GM23338 (cell line): ENCODE measurements at regions not wholly inside any gene's neighbourhood (a gene's known extent, or its start where the extent isn't known, plus 50 kb on each side); places are given as distances from the start of the nearest gene placed in this dataset.

Experiments used
- ATAC-seq: fragments of 200-7000 bp; cut with Tn5 transposase; 3 replicates; pipeline ENCODE4 v1.9.1; 2020
- DNase-seq: peaks from one replicate; pipeline ENCODE4 v3.0.0-alpha.2; 2015; ENCODE audit warnings: low spot score
- H2AFZ ChIP-seq: fragments of 200-600 bp; sonication (generic); 2 replicates; pipeline ENCODE4 v1.8.0; 2016; ENCODE audit warnings: antibody characterized with exemption, mild to moderate bottlenecking, moderate library complexity
- H3F3A ChIP-seq: fragments of 200-600 bp; sonication (generic); replicated peaks from 2 replicates; pipeline ENCODE4 v1.8.0; 2017; ENCODE audit warnings: antibody characterized with exemption, mixed run types, low read depth
- H3K27ac ChIP-seq: fragments of 200-600 bp; sonication (generic); 2 replicates; pipeline ENCODE4 v1.6.1; 2016; ENCODE audit warnings: low read depth
- H3K27me3 ChIP-seq: fragments of 200-600 bp; sonication (generic); 2 replicates; pipeline ENCODE4 v1.8.0; 2016; ENCODE audit warnings: mild to moderate bottlenecking, mixed run types, moderate library complexity; ENCODE audit not compliant: insufficient read depth
- H3K36me3 ChIP-seq: fragments of 200-600 bp; sonication (generic); 2 replicates; pipeline ENCODE4 v1.8.0; 2016; ENCODE audit warnings: mild to moderate bottlenecking; ENCODE audit not compliant: insufficient read depth
- H3K4me1 ChIP-seq: fragments of 200-600 bp; sonication (generic); 2 replicates; pipeline ENCODE4 v1.8.0; 2016; ENCODE audit warnings: mild to moderate bottlenecking, moderate library complexity; ENCODE audit not compliant: insufficient read depth
- H3K4me2 ChIP-seq: fragments of 200-600 bp; sonication (generic); 2 replicates; pipeline ENCODE4 v1.7.1; 2017; ENCODE audit warnings: mixed run types
- H3K4me3 ChIP-seq: fragments of 200-600 bp; sonication (generic); 2 replicates; pipeline ENCODE4 v1.6.1; 2016; ENCODE audit warnings: mixed run types
- H3K79me2 ChIP-seq: fragments of 200-600 bp; sonication (generic); replicated peaks from 2 replicates; pipeline ENCODE4 v1.8.0; 2017; ENCODE audit warnings: mild to moderate bottlenecking; ENCODE audit not compliant: insufficient read depth
- H3K9me2 ChIP-seq: fragments of 200-600 bp; sonication (generic); 2 replicates; pipeline ENCODE4 v1.8.0; 2017; ENCODE audit not compliant: insufficient read depth
- H4K20me1 ChIP-seq: fragments of 200-600 bp; sonication (generic); replicated peaks from 2 replicates; pipeline ENCODE4 v1.8.0; 2017; ENCODE audit warnings: mild to moderate bottlenecking; ENCODE audit not compliant: insufficient read depth
- H3K27ac Mint-ChIP-seq: 2 replicates; pipeline ENCODE4 v1.8.0; 2020; ENCODE audit warnings: inconsistent platforms, mild to moderate bottlenecking, moderate library complexity, mixed read lengths
- H3K27me3 Mint-ChIP-seq: 3 replicates; pipeline ENCODE4 v1.8.0; 2022; ENCODE audit warnings: low read depth, mild to moderate bottlenecking, moderate library complexity, mixed read lengths, inconsistent platforms; ENCODE audit not compliant: insufficient read depth, poor library complexity
- H3K36me3 Mint-ChIP-seq: 3 replicates; pipeline ENCODE4 v1.8.0; 2021; ENCODE audit warnings: low read depth, mild to moderate bottlenecking, inconsistent platforms, moderate library complexity, mixed read lengths
- H3K4me1 Mint-ChIP-seq: 3 replicates; pipeline ENCODE4 v1.8.0; 2020; ENCODE audit warnings: mild to moderate bottlenecking, inconsistent platforms, mixed read lengths
- H3K4me3 Mint-ChIP-seq: 3 replicates; pipeline ENCODE4 v1.8.0; 2021; ENCODE audit warnings: moderate library complexity, mild to moderate bottlenecking, inconsistent platforms, mixed read lengths
- H3K9me3 Mint-ChIP-seq: 3 replicates; pipeline ENCODE4 v1.8.0; 2020; ENCODE audit warnings: moderate library complexity, mild to moderate bottlenecking, inconsistent platforms, mixed read lengths
- CREB1 ChIP-seq: fragments of 250-450 bp; sonication (Bioruptor Pico); IDR thresholded peaks from 2 replicates; pipeline ENCODE4 v1.5.0; 2020; ENCODE audit warnings: low read depth, mild to moderate bottlenecking, moderate library complexity
- CTCF ChIP-seq, 2 experiments: fragments of 200-600 bp in 1 of 2; sonication (generic) in 1 of 2; conservative IDR thresholded peaks; 2 replicates each; pipeline versions ENCODE4 v1.5.1 to v1.6.1; 2016 to 2017; ENCODE audit warnings: antibody characterized with exemption in 2 of 2, low read depth in 2 of 2, mild to moderate bottlenecking in 2 of 2, moderate library complexity in 1 of 2
- ETS1 ChIP-seq: IDR thresholded peaks from 2 replicates; pipeline ENCODE4 v1.6.1; 2016; ENCODE audit warnings: antibody characterized with exemption
- EZH2 ChIP-seq: fragments of 200-600 bp; sonication (generic); IDR thresholded peaks from one replicate; pipeline ENCODE4 v1.8.0; 2017; ENCODE audit warnings: antibody characterized with exemption, mild to moderate bottlenecking, low read depth; ENCODE audit not compliant: unreplicated experiment
- EZH2phosphoT487 ChIP-seq: fragments of 200-600 bp; sonication (generic); IDR thresholded peaks from one replicate; pipeline ENCODE4 v1.8.1; 2018; ENCODE audit warnings: antibody characterized with exemption; ENCODE audit not compliant: unreplicated experiment
- JUNB ChIP-seq: IDR thresholded peaks from one replicate; pipeline ENCODE4 v1.6.1; 2016; ENCODE audit warnings: antibody characterized with exemption; ENCODE audit not compliant: unreplicated experiment
- NANOG ChIP-seq: IDR thresholded peaks from 2 replicates; pipeline ENCODE4 v1.6.1; 2016; ENCODE audit warnings: antibody characterized with exemption, borderline replicate concordance
- POLR2AphosphoS5 ChIP-seq: IDR thresholded peaks from 2 replicates; pipeline ENCODE4 v1.6.1; 2016; ENCODE audit warnings: antibody characterized with exemption, low read depth
- STAT1 ChIP-seq: IDR thresholded peaks from one replicate; pipeline ENCODE4 v1.6.1; 2016; ENCODE audit warnings: antibody characterized with exemption; ENCODE audit not compliant: unreplicated experiment
- ZNF114 ChIP-seq: fragments of 250-450 bp; sonication (Bioruptor Pico); IDR thresholded peaks from 2 replicates; pipeline ENCODE4 v1.5.0; 2020; ENCODE audit warnings: mild to moderate bottlenecking, moderate library complexity
- ZNF331 ChIP-seq: fragments of 250-450 bp; sonication (Bioruptor Pico); IDR thresholded peaks from 2 replicates; pipeline ENCODE4 v1.5.0; 2020; ENCODE audit warnings: low read depth, mild to moderate bottlenecking, moderate library complexity
- ZNF462 ChIP-seq: fragments of 250-450 bp; sonication (Bioruptor Pico); IDR thresholded peaks from 2 replicates; pipeline ENCODE4 v1.5.0; 2020; ENCODE audit warnings: mild to moderate bottlenecking, moderate library complexity
- TF ChIP-seq, protein P1 (sequence below): IDR thresholded peaks from one replicate; pipeline ENCODE4 v1.6.1; 2018; ENCODE audit warnings: antibody characterized with exemption; ENCODE audit not compliant: unreplicated experiment

GRCh38 chr1:29707796-29708195, 471.5 kb downstream of the PTPRU start:
- Mint-ChIP-seq H3K27ac (no peak overlapping the region), H3K27me3 (peaks cover 10% of the 10 kb centered on the region), H3K4me3 (no peak overlapping the region), H3K4me1 (peaks cover 27% of the 10 kb centered on the region), H3K9me3 (no peaks in the 10 kb centered on the region; the same call in 2 of the 3 replicates), H3K36me3 (no peaks in the 10 kb centered on the region)
- H3K4me1 ChIP-seq, result peaks cover 8% of the 10 kb centered on the region
- no peak overlapping the region for H2AFZ ChIP-seq
- no peaks in the 10 kb centered on the region for H3K27me3 ChIP-seq
- H3K36me3 ChIP-seq, result no peaks in the 10 kb centered on the region
- no peak overlapping the region for H3K4me3 ChIP-seq
- ATAC-seq (no peak), DNase-seq (no peak)
- TF ChIP-seq EZH2 (no peak), CTCF (conservative IDR thresholded peaks at IDR 0.05; ENCODE audit: low read depth in 2 of 2) (no peak), JUNB (no peak), ZNF462 (no peak), POLR2AphosphoS5 (no peak), ETS1 (no peak), NANOG (no peak), STAT1 (no peak), ZNF331 (no peak), ZNF114 (no peak), EZH2phosphoT487 (no peak), CREB1 (no peak)
- TF ChIP-seq, protein P1, sequence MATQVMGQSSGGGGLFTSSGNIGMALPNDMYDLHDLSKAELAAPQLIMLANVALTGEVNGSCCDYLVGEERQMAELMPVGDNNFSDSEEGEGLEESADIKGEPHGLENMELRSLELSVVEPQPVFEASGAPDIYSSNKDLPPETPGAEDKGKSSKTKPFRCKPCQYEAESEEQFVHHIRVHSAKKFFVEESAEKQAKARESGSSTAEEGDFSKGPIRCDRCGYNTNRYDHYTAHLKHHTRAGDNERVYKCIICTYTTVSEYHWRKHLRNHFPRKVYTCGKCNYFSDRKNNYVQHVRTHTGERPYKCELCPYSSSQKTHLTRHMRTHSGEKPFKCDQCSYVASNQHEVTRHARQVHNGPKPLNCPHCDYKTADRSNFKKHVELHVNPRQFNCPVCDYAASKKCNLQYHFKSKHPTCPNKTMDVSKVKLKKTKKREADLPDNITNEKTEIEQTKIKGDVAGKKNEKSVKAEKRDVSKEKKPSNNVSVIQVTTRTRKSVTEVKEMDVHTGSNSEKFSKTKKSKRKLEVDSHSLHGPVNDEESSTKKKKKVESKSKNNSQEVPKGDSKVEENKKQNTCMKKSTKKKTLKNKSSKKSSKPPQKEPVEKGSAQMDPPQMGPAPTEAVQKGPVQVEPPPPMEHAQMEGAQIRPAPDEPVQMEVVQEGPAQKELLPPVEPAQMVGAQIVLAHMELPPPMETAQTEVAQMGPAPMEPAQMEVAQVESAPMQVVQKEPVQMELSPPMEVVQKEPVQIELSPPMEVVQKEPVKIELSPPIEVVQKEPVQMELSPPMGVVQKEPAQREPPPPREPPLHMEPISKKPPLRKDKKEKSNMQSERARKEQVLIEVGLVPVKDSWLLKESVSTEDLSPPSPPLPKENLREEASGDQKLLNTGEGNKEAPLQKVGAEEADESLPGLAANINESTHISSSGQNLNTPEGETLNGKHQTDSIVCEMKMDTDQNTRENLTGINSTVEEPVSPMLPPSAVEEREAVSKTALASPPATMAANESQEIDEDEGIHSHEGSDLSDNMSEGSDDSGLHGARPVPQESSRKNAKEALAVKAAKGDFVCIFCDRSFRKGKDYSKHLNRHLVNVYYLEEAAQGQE, result no peak
- no peaks in the 10 kb centered on the region for H3K79me2 ChIP-seq
- H3K27ac ChIP-seq, result no peak overlapping the region
- H4K20me1 ChIP-seq, result no peaks in the 10 kb centered on the region
- H3F3A ChIP-seq, result no peaks in the 10 kb centered on the region
- H3K4me2 ChIP-seq, result no peak overlapping the region
- 0 out of 2 replicates have a peak, but pooled peaks cover 5% of the 10 kb centered on the region for H3K9me2 ChIP-seq
